ENCODE measurements at regions not wholly inside any gene's neighbourhood (a gene's known extent, or its start where the extent isn't known, plus 50 kb on each side); places are given as distances from the start of the nearest gene placed in this dataset.
"Not testable (repeated sequence)": the region's sequence is repeated elsewhere in the genome, so short reads cannot be mapped to it uniquely, and the experiment has no call there.

GRCh38 chr3:153567556-153567955 lies 405.5 kb downstream of the RAP2B start:
- no peak for TF ChIP-seq CTCF (IDR thresholded peaks at IDR 0.05; ENCODE audit: insufficient read depth, low read length, poor library complexity, severe bottlenecking)
- no peak overlapping the region for H3K4me3 ChIP-seq (ENCODE audit: low read depth, low read length)
- H3K36me3 ChIP-seq (ENCODE audit: control insufficient read depth, insufficient read depth, low read length): no peaks in the 10 kb centered on the region
- H3K27me3 ChIP-seq (ENCODE audit: control insufficient read depth, insufficient read depth, low read length): no peaks in the 10 kb centered on the region
- no peak for DNase-seq (ENCODE audit: low read depth)

- not testable (repeated sequence) for H3K4me3 ChIP-seq (ENCODE audit: low read depth, low read length); H3K36me3 ChIP-seq (ENCODE audit: control insufficient read depth, insufficient read depth, low read length); DNase-seq (ENCODE audit: low read depth)
These were observed 408.5 kb downstream of the RAP2B start for GRCh38 chr3:153570481-153570880.

DNA sequence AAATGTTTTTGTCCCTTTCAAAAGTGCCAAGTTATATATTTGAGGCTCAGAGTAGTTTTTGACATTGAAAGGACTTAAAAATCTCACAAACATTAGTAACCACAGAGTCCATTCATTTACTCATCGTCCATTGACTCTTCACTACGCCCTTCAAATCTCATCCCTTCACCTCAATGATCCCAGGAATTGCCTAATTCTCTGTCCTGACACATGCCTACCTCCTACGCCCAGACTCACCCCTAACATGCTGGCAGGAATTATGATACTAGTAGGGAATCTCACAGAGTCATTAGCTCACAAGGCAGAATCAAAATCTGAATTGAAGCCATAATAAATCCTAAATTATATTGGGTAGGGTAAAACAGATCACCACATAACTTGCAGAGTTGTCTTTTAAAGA lies 410.1 kb downstream of the RAP2B start:
- no peak for DNase-seq (ENCODE audit: low read depth)
- no peak overlapping the region for H3K4me3 ChIP-seq (ENCODE audit: low read depth, low read length)
- no peak for TF ChIP-seq CTCF (IDR thresholded peaks at IDR 0.05; ENCODE audit: insufficient read depth, low read length, poor library complexity, severe bottlenecking)
- H3K36me3 ChIP-seq (ENCODE audit: control insufficient read depth, insufficient read depth, low read length): no peaks in the 10 kb centered on the region
- H3K27me3 ChIP-seq (ENCODE audit: control insufficient read depth, insufficient read depth, low read length): no peaks in the 10 kb centered on the region

More at GRCh38 chr3:153570481-153570880, 408.5 kb downstream of the RAP2B start:
- H3K27me3 ChIP-seq (ENCODE audit: control insufficient read depth, insufficient read depth, low read length): not testable (repeated sequence)

- no peak overlapping the region for H3K4me3 ChIP-seq (ENCODE audit: low read depth, low read length)
- TF ChIP-seq CTCF (IDR thresholded peaks at IDR 0.05; ENCODE audit: insufficient read depth, low read length, poor library complexity, severe bottlenecking): no peak
- no peaks in the 10 kb centered on the region for H3K36me3 ChIP-seq (ENCODE audit: control insufficient read depth, insufficient read depth, low read length)
- no peak for DNase-seq (ENCODE audit: low read depth)
- H3K27me3 ChIP-seq (ENCODE audit: control insufficient read depth, insufficient read depth, low read length): no peaks in the 10 kb centered on the region
These were observed 410.6 kb downstream of the RAP2B start for GRCh38 chr3:153572654-153573053.

DNA sequence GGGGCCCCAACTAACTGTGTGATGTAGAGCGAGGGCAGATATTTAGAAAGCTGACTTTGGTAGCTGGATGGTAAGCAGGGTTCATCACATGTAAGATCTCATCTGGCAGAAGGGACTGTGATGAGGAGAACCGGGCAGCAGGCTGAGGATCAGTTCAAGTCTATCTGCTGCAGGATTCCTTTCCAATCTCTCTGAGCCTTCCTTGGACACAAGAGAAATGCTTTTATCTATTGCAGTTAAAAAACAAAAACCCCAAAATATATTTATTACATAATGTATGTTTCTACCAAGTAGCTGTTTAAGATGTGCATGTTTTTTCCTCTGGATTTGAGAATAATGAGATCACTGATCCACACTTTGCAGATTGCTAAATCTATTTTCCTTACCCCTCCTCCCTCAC lies 411.5 kb downstream of the RAP2B start:
- H3K36me3 ChIP-seq (ENCODE audit: control insufficient read depth, insufficient read depth, low read length): no peaks in the 10 kb centered on the region
- no peak overlapping the region for H3K4me3 ChIP-seq (ENCODE audit: low read depth, low read length)
- TF ChIP-seq CTCF (IDR thresholded peaks at IDR 0.05; ENCODE audit: insufficient read depth, low read length, poor library complexity, severe bottlenecking): no peak
- DNase-seq (ENCODE audit: low read depth): no peak
- no peaks in the 10 kb centered on the region for H3K27me3 ChIP-seq (ENCODE audit: control insufficient read depth, insufficient read depth, low read length)

GRCh38 chr3:153574445-153574844 lies 412.4 kb downstream of the RAP2B start:
- Histone ChIP-seq H3K27me3 (ENCODE audit: control insufficient read depth, insufficient read depth, low read length) (no peaks in the 10 kb centered on the region), H3K4me3 (ENCODE audit: low read depth, low read length) (no peak overlapping the region), H3K36me3 (ENCODE audit: control insufficient read depth, insufficient read depth, low read length) (no peaks in the 10 kb centered on the region)
- DNase-seq (ENCODE audit: low read depth): no peak
- TF ChIP-seq CTCF (IDR thresholded peaks at IDR 0.05; ENCODE audit: insufficient read depth, low read length, poor library complexity, severe bottlenecking): no peak

Data from kidney epithelial cell (primary cell).